ENCODE measurements at regions not wholly inside any gene's neighbourhood (a gene's known extent, or its start where the extent isn't known, plus 50 kb on each side); places are given as distances from the start of the nearest gene placed in this dataset.

DNA sequence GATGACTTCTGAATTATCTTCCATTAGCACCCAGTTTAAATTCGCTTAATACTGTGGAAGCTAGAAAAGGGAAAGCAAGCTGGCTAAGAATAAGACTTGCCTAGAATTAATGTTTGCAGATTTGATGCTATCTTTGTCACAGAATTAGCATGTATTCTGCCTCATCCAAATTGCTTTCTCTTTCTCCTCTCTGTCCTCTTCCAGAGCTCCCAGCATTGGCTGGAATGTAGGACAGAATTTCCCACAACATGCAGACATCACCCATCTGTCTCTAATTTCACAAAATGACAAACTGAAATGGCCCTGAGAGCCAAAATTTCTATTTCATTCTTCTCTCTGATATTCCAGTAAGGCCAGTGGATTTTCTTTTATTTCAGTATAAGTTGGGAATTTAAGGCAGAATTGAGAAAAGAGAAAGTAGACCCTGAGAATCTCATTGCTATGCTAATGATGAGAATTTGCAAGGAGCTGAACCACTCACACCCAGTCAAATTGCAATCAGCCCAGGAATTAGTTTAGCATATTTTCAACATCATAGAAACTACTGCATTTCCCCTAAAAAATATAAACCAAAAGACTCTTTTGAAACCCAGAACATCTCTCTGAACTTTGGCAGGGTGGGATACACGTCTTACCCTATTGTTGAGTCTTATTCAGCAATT is 188.8 kb downstream of the RCHY1 start:
- TF ChIP-seq CTCF (IDR thresholded peaks at IDR 0.05): no peak
- no peak for TF ChIP-seq POLR2A (IDR thresholded peaks at IDR 0.05)
